HEK293 (cell line): ENCODE measurements at regions not wholly inside any gene's neighbourhood (a gene's known extent, or its start where the extent isn't known, plus 50 kb on each side); places are given as distances from the start of the nearest gene placed in this dataset.

Source experiments
- CTCF ChIA-PET: fragments of 350-600 bp; formaldehyde crosslinking; extraction: SDS; loops from one replicate; lab custom pipeline; 2021; ENCODE audit warnings: antibody characterized with exemption; lab: Yijun Ruan, JAX
- POLR2A ChIA-PET: fragments of 300-600 bp; formaldehyde crosslinking; extraction: SDS; loops from one replicate; lab custom pipeline; 2020; ENCODE audit warnings: antibody characterized with exemption, inconsistent platforms; lab: Yijun Ruan, JAX
- H3K27ac ChIP-seq: fragments of 200-500 bp; sonication (Bioruptor generic); 2 replicates; pipeline ENCODE4 v1.5.1; 2014; ENCODE audit warnings: low read depth, low read length, control low read depth, inconsistent platforms; ENCODE audit errors: extremely low read depth
- H3K36me3 ChIP-seq, 2 experiments: fragments of 200-500 bp in 1 of 2; sonication (Bioruptor generic) in 1 of 2; 1 replicate in 1 of 2; 2 replicates in 1 of 2; pipeline ENCODE4 v1.5.1; 2014 to 2017; ENCODE audit warnings: inconsistent platforms in 2 of 2, low read length in 2 of 2; ENCODE audit not compliant: control insufficient read depth in 2 of 2, insufficient read depth in 1 of 2
- H3K4me1 ChIP-seq: fragments of 200-500 bp; sonication (Bioruptor generic); 2 replicates; pipeline ENCODE4 v1.5.1; 2014; ENCODE audit warnings: mild to moderate bottlenecking, low read length, inconsistent platforms; ENCODE audit not compliant: control insufficient read depth, insufficient read depth
- H3K4me3 ChIP-seq: 2 replicates; pipeline ENCODE4 v1.5.1; 2011; ENCODE audit warnings: low read depth, mild to moderate bottlenecking, control low read depth, low read length, moderate library complexity
- H3K9me3 ChIP-seq: fragments of 200-500 bp; sonication (Bioruptor generic); 2 replicates; pipeline ENCODE4 v1.5.1; 2014; ENCODE audit warnings: low read depth, low read length, inconsistent platforms; ENCODE audit not compliant: control insufficient read depth, insufficient read depth
- ZFP3 ChIP-seq: fragments of 450-650 bp; formaldehyde crosslinking; IDR thresholded peaks from 2 replicates; pipeline ENCODE4 v1.5.1; 2016; ENCODE audit warnings: low read depth, missing biosample characterization, missing genetic modification characterization
- ZNF138 ChIP-seq: fragments of 450-650 bp; formaldehyde crosslinking; IDR thresholded peaks from 2 replicates; pipeline ENCODE4 v1.5.1; 2016; ENCODE audit warnings: missing biosample characterization, missing genetic modification characterization, borderline replicate concordance
- ZNF140 ChIP-seq: fragments of 450-650 bp; formaldehyde crosslinking; IDR thresholded peaks from 2 replicates; pipeline ENCODE4 v1.5.1; 2016; ENCODE audit warnings: missing biosample characterization, missing genetic modification characterization
- ZNF184 ChIP-seq: fragments of 450-650 bp; IDR thresholded peaks from 2 replicates; pipeline ENCODE4 v1.5.1; 2018; ENCODE audit warnings: missing biosample characterization, mild to moderate bottlenecking, missing genetic modification characterization
- ZNF335 ChIP-seq: fragments of 450-650 bp; formaldehyde crosslinking; conservative IDR thresholded peaks from 2 replicates; pipeline ENCODE4 v1.5.1; 2016; ENCODE audit warnings: missing biosample characterization, missing genetic modification characterization
- ZNF48 ChIP-seq: fragments of 450-650 bp; formaldehyde crosslinking; IDR thresholded peaks from 2 replicates; pipeline ENCODE4 v1.5.1; 2016; ENCODE audit warnings: missing biosample characterization, missing genetic modification characterization
- ZNF571 ChIP-seq: fragments of 450-650 bp; formaldehyde crosslinking; IDR thresholded peaks from 2 replicates; pipeline ENCODE4 v1.5.0; 2017; ENCODE audit warnings: missing biosample characterization, missing genetic modification characterization
- TF ChIP-seq, protein P1 (sequence below): fragments of 450-650 bp; formaldehyde crosslinking; IDR thresholded peaks from 2 replicates; pipeline ENCODE4 v1.5.1; 2016; ENCODE audit warnings: missing biosample characterization, missing genetic modification characterization
- TF ChIP-seq, protein P2 (sequence below): fragments of 450-650 bp; formaldehyde crosslinking; IDR thresholded peaks from 2 replicates; pipeline ENCODE4 v1.5.1; 2016; ENCODE audit warnings: missing biosample characterization, missing genetic modification characterization
- TF ChIP-seq, protein P3 (sequence below): fragments of 450-650 bp; formaldehyde crosslinking; IDR thresholded peaks from 2 replicates; pipeline ENCODE4 v1.5.1; 2017; ENCODE audit warnings: missing biosample characterization, mild to moderate bottlenecking, missing genetic modification characterization, moderate library complexity
- TF ChIP-seq, protein P4 (sequence below): fragments of 450-650 bp; formaldehyde crosslinking; IDR thresholded peaks from 2 replicates; pipeline ENCODE4 v1.5.1; 2016; ENCODE audit warnings: missing biosample characterization, missing genetic modification characterization

DNA sequence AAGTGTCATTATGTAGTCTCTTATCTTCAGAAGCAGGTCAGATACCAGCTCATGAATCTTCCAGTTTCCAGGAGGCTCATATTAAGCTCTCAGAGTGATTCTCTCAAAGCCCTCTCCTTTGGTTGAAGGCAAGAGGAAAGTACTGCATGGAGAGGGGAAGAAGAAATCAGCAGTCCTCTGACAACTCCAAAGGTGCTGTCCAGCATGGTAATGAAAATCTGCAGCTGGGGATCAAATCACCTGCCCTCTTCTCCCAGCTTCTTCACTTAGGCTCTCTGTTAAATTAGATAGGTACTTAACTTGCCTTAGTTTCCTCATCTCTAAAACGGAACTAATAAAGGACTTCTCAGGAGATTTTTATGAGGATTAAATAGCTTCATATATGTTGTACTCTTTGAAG, 738.8 kb upstream of the GOLIM4 start:
- ChIA-PET POLR2A (no interaction called here), CTCF (interaction anchor here (1.9 kb wide), 1 partner anchor 13 kb away, joined by 6 read pairs; no protein-coding TSS in a partner anchor)
- H3K9me3 ChIP-seq, result no peaks in the 10 kb centered on the region
- no peaks in the 10 kb centered on the region for H3K4me1 ChIP-seq
- no peak overlapping the region for H3K4me3 ChIP-seq
- no peak for TF ChIP-seq ZNF138 (tag by site-specific recombination)
- TF ChIP-seq, protein P1, sequence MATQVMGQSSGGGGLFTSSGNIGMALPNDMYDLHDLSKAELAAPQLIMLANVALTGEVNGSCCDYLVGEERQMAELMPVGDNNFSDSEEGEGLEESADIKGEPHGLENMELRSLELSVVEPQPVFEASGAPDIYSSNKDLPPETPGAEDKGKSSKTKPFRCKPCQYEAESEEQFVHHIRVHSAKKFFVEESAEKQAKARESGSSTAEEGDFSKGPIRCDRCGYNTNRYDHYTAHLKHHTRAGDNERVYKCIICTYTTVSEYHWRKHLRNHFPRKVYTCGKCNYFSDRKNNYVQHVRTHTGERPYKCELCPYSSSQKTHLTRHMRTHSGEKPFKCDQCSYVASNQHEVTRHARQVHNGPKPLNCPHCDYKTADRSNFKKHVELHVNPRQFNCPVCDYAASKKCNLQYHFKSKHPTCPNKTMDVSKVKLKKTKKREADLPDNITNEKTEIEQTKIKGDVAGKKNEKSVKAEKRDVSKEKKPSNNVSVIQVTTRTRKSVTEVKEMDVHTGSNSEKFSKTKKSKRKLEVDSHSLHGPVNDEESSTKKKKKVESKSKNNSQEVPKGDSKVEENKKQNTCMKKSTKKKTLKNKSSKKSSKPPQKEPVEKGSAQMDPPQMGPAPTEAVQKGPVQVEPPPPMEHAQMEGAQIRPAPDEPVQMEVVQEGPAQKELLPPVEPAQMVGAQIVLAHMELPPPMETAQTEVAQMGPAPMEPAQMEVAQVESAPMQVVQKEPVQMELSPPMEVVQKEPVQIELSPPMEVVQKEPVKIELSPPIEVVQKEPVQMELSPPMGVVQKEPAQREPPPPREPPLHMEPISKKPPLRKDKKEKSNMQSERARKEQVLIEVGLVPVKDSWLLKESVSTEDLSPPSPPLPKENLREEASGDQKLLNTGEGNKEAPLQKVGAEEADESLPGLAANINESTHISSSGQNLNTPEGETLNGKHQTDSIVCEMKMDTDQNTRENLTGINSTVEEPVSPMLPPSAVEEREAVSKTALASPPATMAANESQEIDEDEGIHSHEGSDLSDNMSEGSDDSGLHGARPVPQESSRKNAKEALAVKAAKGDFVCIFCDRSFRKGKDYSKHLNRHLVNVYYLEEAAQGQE (tag by site-specific recombination), result peak; percentile 69
- TF ChIP-seq, all 188 proteins: peak for 1
- Histone ChIP-seq H3K36me3 (no peaks in the 10 kb centered on the region), H3K27ac (no peak overlapping the region)

DNA sequence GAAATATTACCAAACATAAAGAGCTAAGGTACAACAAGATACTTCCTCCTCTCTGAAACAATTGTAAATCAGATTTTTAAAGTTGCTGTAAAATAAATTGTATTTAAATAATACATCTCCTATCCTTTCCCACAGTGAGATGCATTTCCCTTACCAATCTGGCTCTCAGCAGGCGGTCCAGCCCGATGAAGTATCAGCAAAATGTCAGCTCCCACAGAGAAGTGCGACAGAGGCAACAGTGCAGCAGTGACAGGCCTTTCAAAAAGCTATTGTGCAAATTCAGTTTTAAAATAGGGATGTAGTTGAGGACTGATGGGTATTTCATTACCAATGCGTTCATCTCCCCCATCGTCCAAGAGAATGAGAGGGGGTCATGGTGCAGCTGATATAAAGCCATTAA, 733.2 kb upstream of the GOLIM4 start:
- Histone ChIP-seq H3K36me3 (no peaks in the 10 kb centered on the region), H3K27ac (no peak overlapping the region), H3K4me3 (no peak overlapping the region), H3K9me3 (no peaks in the 10 kb centered on the region), H3K4me1 (no peaks in the 10 kb centered on the region)
- POLR2A ChIA-PET, result no interaction called here
- no peak for TF ChIP-seq ZNF184 (tag by site-specific recombination)
- TF ChIP-seq, protein P2, sequence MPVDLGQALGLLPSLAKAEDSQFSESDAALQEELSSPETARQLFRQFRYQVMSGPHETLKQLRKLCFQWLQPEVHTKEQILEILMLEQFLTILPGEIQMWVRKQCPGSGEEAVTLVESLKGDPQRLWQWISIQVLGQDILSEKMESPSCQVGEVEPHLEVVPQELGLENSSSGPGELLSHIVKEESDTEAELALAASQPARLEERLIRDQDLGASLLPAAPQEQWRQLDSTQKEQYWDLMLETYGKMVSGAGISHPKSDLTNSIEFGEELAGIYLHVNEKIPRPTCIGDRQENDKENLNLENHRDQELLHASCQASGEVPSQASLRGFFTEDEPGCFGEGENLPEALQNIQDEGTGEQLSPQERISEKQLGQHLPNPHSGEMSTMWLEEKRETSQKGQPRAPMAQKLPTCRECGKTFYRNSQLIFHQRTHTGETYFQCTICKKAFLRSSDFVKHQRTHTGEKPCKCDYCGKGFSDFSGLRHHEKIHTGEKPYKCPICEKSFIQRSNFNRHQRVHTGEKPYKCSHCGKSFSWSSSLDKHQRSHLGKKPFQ (tag by site-specific recombination), result no peak
- TF ChIP-seq, protein P3, sequence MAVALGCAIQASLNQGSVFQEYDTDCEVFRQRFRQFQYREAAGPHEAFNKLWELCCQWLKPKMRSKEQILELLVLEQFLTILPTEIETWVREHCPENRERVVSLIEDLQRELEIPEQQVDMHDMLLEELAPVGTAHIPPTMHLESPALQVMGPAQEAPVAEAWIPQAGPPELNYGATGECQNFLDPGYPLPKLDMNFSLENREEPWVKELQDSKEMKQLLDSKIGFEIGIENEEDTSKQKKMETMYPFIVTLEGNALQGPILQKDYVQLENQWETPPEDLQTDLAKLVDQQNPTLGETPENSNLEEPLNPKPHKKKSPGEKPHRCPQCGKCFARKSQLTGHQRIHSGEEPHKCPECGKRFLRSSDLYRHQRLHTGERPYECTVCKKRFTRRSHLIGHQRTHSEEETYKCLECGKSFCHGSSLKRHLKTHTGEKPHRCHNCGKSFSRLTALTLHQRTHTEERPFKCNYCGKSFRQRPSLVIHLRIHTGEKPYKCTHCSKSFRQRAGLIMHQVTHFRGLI, result no peak
- no peak for TF ChIP-seq ZNF571 (tag by site-specific recombination)
- TF ChIP-seq ZNF140 (tag by site-specific recombination), result no peak
- TF ChIP-seq, protein P4, sequence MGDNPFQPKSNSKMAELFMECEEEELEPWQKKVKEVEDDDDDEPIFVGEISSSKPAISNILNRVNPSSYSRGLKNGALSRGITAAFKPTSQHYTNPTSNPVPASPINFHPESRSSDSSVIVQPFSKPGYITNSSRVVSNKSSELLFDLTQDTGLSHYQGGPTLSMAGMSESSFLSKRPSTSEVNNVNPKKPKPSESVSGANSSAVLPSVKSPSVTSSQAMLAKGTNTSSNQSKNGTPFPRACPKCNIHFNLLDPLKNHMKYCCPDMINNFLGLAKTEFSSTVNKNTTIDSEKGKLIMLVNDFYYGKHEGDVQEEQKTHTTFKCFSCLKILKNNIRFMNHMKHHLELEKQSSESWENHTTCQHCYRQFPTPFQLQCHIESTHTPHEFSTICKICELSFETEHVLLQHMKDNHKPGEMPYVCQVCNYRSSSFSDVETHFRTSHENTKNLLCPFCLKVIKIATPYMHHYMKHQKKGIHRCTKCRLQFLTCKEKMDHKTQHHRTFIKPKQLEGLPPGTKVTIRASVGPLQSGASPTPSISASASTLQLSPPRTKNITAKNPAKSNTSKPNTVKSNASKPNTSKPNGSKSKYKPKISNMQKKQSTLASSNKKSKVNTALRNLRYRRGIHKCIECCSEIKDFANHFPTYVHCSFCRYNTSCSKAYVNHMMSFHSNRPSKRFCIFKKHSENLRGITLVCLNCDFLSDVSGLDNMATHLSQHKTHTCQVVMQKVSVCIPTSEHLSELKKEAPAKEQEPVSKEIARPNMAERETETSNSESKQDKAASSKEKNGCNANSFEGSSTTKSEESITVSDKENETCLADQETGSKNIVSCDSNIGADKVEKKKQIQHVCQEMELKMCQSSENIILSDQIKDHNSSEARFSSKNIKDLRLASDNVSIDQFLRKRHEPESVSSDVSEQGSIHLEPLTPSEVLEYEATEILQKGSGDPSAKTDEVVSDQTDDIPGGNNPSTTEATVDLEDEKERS (tag by site-specific recombination), result no peak
- TF ChIP-seq ZNF335 (tag by site-specific recombination), result no peak
- TF ChIP-seq ZFP3 (tag by site-specific recombination), result no peak
- CTCF ChIA-PET, result interaction anchor here (0.6 to 1.1 kb wide), 3 partner anchors 18 to 635 kb away, joined by 3 to 5 read pairs (median 3); no protein-coding TSS in a partner anchor

DNA sequence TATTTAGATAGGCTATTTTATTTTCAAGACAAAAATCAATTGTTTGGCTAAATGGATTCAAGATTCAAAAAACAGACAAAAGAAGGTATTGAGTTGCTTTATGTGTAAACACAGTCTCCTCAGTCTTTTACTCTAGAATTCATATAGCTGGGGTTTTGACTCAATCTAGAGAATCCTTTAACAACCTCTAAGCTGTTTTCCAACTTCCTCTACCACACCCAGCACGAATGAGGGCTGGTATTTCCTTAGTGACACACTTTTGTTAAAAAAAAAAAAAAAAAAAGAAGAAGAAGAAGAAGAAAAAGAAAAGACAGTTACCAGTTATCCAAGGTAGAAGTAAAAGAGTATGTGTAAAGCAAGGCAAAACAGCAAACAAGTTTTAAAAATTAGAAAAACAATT, 732.8 kb upstream of the GOLIM4 start:
- Histone ChIP-seq H3K36me3 (no peaks in the 10 kb centered on the region), H3K9me3 (no peaks in the 10 kb centered on the region)
- POLR2A ChIA-PET, result no interaction called here
- no peak for TF ChIP-seq ZNF48 (tag by site-specific recombination)
- TF ChIP-seq, all 188 proteins: peak for 0
- Histone ChIP-seq H3K4me1 (no peaks in the 10 kb centered on the region), H3K4me3 (no peak overlapping the region), H3K27ac (no peak overlapping the region)
- CTCF ChIA-PET, result interaction anchor here (0.6 to 1.1 kb wide), 4 partner anchors 19 to 635 kb away, joined by 3 to 5 read pairs (median 3); no protein-coding TSS in a partner anchor
